Central memory CD4-positive, alpha-beta T cell (primary cell): ENCODE measurements at regions not wholly inside any gene's neighbourhood (a gene's known extent, or its start where the extent isn't known, plus 50 kb on each side); places are given as distances from the start of the nearest gene placed in this dataset.
A peak's percentile ranks its signal among the peaks of the same experiment; 100 is the strongest.
"Not testable (repeated sequence)": the region's sequence is repeated elsewhere in the genome, so short reads cannot be mapped to it uniquely, and the experiment has no call there.

ENCODE experiments used
- DNase-seq: peaks from one replicate; pipeline ENCODE4 v3.0.0; 2022

DNA sequence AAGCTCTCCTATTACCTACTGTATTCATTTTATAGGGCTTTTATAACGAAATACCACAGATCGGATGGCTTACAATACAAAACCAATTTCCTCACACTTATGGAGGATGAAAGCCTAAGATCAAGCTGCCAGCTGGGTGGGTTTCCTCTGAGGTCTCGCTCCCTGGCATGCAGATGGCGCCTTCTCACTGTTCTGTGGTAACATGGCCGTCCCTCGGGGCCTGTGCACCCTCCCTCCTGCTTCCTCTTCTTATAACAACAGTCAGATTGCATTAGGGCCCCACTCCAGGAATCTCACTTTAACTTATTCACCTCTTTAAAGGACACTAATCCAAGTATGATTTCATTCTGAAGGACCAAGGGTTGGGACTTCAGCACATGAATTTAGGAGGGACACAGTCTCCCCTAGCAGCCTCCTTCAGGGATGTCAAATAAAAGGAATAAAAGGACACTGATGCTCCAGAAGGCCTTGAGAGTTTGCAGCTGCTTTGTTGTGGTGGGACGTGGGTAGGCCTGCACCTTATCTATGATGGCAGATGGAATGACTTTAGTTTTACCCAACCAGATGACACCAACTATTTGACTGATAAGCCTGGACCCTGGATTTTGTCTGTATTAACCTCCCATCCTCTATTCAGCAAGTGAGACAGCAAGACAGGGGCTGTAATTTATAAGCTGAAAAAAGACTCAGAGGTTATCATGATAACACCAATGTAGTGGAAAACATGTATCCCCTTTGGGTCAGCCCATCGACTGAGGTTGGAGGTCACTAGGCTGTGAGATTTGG, 455.3 kb downstream of the TMEM121 start:
- DNase-seq: peak; percentile 79

DNA sequence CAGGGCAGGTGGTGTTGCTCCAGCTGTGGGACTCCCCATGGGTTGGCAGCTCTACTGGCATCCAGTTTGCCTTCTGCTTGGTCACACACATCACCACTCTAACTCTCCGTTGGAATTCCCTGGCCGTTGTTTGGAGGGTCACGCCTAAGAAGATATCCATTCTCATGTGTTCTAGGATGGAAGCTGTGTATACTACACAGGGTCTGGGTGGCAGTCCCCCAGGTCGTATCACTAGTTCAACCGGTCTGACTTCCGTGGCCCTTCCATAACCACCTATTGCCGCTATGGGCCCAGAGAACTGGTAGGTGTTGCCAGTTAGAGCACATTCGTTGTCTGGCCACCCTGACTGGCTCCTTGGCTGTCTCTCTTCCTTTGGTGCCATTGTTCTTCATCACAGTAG, 456.3 kb downstream of the TMEM121 start:
- no peak for DNase-seq

DNA sequence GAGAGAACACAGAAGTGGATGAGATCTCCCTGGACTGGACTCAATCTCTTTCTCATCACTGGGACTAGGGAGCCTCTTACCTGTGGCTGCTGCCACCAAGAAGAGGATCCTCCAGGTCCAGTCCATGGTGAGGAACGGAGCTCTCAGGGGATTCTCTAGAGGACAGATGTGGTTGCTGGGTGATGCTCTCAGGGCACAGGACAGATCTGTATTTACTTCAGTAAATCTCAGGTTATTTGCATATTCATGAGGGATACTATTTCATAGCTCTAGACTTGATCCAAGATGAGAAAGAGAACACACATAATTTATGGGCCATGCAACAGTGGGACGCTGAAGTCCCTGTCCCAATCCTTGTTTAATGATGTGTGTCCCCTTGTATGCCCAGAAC, 460.5 kb downstream of the TMEM121 start:
- no peak for DNase-seq

DNA sequence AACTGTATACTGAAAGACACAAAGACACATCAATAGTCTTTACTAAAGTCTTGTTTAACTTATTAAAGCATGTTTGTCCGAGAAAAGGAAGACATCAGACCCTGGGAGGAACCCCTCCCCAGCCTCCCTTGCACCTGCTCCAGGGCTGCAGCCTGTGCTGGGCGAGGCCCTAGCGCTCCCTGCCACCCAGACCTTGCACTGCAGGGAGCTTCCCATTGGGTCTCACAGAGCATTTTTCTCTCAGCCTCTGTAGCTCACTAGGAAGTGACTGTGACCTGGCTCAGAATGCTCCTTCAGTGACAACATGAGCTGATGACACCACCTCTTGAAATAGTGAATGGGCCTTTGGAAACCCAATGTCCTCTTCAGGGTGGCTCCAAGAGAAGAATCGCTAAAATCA, 461.2 kb downstream of the TMEM121 start:
- DNase-seq: no peak

DNA sequence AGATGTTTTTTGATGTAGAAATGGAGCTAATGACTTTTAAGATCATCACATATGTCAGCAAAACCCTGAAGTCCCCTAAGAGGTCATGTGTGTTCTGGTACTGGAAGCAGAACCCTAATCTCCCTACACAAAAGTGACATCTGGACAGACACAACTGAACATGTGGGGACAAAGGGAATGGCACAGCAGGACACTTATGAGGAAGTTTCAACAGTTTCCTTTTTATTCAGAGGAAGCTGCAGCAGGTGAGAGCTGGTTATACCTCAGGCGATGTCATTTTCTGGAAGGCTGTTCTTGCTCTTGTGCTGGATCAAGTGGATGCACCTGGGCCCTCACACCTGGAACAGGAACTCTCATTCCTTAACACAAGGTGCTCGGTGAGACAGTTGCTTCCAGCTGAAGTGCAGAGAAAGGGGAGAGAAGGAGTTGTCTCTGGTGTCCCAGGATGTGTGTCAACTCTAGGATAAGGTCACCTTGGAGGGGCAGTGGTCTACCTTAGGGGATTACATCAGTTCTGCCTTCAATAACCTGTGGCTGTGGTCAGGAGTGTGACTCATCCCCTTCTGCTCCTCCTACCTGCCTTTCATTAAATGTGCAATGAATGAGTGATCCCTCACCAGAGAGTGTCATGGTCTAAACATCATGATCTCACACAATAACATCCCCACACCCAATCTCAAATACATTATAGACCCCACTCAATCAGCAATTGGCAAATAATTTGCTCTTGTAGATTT, 463.4 kb downstream of the TMEM121 start:
- no peak for DNase-seq

DNA sequence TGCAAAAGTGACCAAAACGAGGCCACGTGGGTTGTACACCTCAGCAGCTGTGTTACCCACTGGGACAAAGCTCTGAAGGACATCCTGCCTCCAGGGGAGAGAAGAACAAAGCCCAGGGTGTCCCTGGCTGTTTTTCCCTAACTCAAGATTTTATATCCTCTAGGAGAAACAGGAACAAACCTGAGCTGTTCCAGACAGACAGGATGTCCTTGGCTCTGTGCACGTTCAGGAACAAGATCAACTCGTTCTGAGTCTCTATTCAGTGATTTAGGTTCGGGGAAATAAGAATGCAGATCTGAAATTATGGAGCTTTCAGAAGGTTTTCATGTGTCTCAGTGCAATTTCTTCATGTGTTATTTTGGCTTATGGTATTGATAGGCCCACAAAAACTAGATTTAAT, 465.3 kb downstream of the TMEM121 start:
- DNase-seq: not testable (repeated sequence)

DNA sequence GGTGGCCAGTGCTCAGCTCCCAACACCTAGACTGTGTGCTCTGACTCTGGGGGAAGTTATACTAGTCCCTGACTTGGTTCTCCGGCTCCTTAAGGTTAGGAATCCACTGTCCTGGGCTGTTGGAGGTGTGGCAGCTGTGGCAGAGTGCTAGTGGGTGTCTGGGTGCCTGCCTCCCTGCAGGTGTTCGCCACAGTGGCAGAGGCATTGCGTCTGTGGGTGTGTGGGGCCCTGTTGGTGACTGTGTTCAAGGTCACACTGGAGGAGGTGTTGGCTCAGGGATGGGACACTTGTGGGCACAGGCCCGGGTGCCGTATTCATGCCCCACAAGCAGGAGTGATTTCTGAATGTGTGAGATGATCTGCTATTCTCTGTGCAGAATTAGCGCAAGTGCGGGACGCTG, 467.4 kb downstream of the TMEM121 start:
- DNase-seq: no peak

DNA sequence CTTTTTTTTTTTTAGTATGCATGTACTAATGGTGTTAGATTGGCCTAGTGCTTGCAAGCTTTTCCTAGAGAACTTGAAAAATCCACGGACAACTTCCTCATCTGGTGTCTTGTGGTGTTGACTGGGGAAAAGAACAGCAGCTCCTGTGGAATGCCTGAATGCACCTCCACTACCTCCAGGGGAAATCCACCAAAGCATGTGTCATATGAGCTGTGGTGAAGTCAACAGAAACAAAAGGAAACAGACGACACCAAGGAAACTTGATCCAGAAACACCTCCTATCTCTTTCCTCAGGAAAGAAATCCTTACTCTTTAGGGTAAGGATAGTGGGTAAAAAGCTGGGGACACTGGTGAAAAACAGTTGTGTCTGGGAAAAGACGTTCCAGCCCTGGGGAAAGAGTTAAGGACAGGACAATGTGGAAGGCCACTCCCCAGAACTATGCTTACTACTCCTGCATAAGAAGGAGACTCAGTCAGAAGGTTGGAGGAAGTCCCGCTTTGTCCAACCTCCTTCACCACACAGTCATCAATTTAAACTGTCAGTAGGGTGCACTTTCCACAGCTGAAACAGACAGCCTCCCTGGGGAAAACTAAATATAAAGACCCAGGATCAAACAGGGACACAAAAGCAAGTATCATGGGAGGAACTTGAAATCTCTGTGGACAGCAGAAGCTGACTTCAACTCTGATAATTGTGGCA, 468.8 kb downstream of the TMEM121 start:
- DNase-seq: not testable (repeated sequence)

DNA sequence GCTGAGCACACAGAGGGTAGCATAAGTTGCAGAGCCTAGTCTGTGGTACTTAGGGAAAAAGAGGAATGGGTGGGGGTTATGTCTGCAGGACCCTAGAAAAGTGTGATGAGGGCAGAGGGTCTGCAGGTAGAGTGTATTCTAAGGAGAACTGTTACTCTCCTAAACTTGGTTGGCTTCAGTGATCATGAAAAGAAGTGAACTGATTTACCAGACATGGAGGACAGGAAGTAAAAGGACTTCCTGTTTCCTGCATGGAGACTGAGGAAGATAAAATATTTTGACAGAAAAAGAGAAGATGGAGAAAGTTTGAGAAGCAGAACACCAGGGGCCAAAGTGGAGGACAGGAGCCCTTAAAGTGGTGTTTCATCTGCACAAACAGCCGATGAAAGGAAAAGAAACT, 472.2 kb downstream of the TMEM121 start:
- DNase-seq: not testable (repeated sequence)

DNA sequence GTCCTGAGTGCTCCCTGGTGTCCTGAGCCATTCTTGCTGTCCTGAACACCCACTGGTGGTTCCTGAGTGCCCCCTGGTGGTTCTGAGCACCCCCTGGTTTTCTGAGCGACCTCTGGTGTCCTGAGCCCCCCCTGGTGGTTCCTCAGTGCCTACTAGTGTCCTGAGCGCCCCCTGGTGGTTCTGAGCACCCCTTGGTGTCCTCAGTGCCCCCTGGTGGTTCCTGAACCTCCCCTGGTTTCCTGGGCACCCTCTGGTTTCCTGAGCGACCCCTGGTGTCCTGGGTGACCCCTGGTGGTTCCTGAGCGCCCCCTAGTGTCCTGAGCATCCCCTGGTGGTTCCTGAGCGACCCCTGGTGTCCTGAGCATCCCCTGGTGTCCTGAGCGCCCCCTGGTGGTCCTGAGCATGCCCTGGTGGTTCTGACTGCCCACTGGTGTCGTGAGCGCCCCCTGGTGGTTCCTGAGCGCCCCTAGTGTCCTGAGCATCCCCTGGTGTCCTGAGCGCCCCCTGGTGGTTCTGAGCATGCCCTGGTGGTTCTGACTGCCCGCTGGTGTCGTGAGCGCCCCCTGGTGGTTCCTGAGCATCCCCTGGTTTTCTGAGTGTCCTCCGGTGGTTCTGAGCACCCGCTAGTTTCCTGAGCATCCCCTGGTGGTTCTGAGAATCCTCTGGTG, 473.1 kb downstream of the TMEM121 start:
- peak; percentile 70 for DNase-seq

DNA sequence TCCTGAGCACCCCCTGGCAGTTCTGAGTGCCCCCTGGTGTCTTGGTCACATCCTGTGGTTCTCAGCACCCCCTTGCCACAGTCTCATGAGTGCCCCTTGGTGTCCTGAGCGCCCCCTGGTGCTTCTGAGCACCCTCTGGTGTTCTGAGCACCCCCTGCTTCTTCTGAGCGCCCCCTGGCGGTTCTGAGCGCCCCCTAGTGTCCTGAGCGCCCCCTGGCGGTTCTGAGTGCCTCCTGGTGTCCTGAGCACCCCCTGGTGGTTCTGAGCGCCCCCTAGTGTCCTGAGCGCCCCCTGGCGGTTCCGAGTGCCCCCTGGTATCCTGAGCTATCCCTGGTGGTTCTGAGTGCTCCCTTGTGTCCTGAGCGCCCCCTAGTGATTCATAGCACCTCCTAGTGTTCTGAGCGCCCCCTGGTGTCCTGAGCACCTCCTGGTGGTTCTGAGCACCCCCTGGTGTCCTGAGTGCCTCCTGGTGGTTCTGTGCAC, 473.7 kb downstream of the TMEM121 start:
- DNase-seq: not testable (repeated sequence)

DNA sequence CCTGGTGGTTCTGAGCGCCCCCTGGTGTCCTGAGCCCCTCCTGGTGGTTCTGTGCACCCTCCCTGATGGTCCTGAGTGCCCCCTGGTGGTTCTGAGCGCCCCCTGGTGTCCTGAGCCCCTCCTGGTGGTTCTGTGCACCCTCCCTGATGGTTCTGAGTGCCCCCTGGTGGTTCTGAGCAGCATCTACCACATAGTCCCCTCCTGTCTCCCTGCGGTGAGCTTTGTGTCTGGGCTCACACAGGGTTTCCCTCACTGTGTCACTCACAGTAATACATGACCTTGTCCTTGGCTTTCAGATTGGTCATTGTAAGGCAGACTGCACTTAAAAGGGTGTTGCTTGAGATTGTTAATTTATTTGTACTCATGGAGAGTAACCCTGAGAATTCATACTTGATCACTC, 474.9 kb downstream of the TMEM121 start:
- peak; percentile 4 for DNase-seq

DNA sequence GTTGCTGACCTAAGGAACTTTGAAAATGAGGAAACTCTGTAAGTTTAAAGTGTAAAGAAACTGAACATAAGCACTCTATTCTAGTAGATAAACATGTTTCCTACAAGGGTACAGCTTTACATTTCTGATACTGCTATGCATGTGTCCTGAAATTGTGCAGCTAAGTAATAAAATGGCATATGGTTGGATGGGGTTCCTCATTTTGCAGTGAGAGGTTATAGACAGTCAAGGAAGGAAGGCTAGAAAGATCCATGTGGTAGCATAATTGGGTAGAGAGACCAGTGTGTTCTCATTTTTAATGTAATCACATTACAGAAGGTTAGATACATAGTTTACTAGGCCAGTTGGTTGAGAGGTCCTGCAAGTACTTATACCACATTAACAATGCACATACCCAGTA, 477.0 kb downstream of the TMEM121 start:
- DNase-seq: no peak

DNA sequence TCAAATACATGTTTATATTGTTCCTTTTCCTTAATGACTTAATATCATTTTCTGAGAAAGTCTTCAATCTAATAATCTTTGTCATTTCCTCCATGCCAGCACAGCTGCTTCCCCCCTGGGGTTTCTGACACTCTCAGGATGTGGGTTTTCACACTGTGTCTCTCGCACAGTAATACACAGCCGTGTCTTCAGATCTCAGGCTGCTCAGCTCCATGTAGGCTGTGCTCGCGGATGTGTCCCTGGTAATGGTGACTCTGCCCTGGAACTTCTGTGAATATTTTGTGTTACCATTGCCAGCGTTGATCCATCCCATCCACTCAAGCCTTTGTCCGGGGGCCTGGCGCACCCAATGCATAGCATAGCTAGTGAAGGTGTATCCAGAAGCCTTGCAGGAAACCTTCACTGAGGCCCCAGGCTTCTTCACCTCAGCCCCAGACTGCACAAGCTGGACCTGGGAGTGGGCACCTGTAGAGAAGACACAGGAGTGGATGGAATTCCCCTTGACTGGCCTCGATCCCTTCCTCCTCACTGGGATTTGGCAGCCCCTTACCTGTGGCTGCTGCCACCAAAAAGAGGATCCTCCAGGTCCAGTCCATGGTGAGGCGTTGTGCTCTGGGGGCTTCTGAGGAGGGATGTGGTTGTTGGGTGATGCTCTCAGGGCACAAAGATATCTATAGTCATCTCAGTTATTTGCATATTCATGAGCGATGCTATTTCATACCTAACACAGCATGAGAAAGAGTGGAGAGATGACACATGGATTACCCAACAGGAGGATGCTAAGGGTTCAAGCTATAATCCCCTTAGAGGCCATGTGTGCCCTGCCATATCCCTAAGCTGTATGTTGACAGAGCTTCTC, 478.8 kb downstream of the TMEM121 start:
- DNase-seq: peak; percentile 75

DNA sequence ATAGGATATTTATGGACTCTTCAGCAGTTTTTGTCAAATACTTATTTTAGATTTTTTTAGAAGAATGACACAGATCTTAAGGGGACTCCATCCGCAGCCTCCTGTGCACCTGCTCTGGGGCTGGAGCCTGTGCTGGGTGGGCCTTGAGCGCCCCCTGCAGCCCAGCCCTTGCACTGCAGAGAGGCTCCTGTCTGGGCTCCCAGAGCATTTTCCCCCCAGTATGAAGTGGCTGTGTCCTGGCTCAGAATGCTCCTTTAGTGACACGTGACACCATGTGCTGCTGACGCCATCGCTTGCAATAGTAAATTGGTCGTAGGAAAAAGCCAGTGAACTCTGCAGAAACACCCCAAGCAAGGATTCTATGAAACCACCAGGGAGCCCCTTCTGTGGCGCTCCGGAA, 479.7 kb downstream of the TMEM121 start:
- peak; percentile 54 for DNase-seq

DNA sequence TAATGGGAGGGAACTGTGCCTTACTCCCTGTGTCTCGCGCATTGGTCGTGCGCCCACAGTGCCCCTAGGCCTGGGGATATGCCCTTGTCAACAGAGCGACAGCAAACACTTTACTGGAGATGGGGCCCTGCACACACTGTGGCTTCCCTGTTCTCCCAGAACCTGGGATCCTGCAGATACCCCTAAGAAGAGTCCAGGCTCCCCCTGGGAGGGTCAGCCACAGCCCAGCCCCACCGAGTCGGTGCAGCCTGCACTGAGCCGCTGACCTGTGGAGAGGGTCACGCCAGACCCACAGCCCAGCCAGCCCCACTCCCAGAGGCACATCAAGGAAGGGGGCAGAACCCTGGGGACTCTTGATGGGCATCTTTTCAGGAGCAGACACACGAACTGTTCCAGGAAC, 480.3 kb downstream of the TMEM121 start:
- DNase-seq: not testable (repeated sequence)

DNA sequence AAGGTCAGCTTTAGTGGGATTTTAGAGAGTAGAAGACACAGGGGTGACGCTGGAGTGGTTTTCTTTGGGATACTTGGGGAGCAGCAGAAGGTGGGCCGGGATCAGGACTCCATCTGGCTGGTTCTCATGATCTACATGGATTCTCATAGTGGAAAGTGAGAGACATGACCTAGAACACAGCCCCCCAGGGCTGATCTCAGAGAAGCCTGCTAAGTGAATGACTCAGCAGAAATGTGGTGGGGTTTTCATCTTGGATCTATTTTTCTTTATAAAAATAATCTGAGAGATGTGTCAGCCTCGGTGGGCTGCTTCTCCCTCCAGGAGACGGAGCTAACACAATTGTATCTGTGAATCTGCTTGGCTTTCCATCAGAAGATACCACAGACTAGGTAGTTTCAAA, 484.4 kb downstream of the TMEM121 start:
- no peak for DNase-seq

DNA sequence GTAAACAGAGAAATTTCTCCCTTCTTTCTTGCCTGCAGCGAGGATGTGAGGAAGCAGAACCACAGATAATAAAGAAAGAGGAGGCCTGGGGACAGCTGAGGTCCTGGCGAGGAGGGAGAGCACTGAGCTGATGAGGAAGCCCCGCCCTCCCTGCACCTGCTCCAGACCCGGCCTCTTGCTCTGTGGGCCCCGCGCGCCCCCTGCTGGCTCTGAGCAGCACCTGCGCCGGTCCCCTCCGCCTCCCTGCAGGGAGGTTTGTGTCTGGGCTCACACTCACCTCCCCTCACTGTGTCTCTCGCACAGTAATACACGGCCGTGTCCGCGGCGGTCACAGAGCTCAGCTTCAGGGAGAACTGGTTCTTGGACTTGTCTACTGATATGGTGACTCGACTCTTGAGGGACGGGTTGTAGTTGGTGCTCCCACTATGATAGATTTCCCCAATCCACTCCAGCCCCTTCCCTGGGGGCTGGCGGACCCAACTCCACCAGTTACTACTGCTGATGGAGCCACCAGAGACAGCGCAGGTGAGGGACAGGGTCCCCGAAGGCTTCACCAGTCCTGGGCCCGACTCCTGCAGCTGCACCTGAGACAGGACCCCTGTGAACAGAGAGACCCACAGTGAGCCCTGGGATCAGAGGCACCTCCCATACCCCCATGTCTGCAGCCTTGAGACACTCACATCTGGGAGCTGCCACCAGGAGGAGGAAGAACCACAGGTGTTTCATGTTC, 485.4 kb downstream of the TMEM121 start:
- DNase-seq: peak; percentile 66

DNA sequence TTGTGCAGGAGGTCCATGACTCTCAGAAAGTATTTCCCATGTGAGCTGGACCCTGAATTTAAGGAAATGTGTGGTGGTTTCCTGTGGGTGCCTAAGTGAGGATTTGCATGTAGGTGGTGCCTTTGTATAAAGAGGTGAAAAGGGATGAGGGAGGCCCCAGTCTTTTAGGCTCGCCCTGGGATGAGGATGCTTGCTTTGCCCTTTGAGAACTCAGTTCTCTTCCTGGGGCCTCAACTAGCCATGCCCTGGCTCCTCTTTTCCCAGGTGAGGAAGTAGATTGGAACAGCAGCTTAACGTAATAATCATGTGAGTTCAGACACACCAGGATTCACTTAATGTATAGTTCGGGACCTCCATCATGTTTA, 486.0 kb downstream of the TMEM121 start:
- DNase-seq: not testable (repeated sequence)

DNA sequence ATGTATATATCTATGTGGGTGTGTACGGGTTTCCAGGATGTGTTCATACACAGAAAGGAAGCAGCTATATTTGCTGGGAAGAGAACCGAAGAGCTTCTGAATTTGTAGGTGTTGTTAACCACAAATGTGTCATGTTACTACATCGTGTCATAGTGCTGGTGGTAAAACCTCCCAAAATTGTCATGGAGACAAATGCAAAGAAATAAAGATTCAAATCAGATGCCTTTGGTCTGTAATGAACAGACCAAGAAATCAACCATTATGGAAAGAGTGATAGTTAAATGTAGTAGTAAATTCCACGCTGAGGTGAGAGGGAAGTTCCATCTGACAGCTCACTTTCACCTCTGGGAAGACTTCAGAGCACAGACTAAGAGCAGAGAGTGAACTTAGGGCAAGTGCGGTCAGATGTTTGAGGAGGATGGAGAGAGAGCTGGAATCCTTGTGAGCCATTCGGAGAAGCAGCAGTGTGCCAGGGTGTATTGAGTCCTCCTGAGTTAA, 487.5 kb downstream of the TMEM121 start:
- DNase-seq: peak; percentile 49

DNA sequence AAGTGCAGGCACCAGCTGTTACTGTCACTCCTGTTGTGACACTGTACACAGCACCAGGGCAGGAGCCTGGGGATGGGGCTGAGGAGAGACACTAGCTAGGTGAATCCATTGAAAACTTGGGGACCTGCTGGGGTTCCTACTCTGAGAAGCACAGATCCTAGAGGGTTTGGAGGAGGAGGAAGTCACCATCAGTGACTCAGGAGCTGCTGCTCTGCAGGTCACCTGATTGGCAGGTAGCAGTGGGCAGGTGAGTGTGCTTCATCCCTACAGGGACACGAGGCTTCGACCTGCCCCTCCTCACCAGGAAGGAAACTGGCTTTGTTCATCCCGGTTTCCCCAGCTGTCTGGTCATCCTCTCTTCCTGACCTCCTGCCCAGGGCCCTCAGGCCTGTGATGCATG, 491.6 kb downstream of the TMEM121 start:
- not testable (repeated sequence) for DNase-seq
